ENCODE measurements at regions not wholly inside any gene's neighbourhood (a gene's known extent, or its start where the extent isn't known, plus 50 kb on each side); places are given as distances from the start of the nearest gene placed in this dataset.

DNA sequence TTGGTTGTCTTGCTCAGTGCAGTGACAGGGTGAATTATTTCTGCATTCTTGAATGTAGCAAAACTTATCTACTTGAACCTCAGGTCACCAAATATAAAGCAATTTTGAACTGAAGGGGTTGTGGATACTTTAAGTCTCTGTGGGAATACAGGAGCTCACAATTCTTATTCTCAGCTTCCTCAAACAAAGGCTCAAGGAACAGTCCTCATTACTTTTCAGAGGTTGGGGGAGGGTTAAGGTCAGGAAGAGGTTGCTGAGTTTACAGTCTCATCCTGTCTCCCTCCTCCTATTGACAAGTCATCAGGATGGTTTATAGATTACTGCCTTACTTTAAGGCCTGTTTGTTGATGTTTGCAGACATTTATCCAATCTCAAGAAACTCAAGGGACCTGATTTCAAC, 143.6 kb upstream of the SPACA1 start:
- DNase-seq (no peak), ATAC-seq (no peak)
- Histone ChIP-seq H3K4me3 (no peak overlapping the region), H3K36me3 (ENCODE audit: low read depth) (no peaks in the 10 kb centered on the region), H3K9me3 (no peaks in the 10 kb centered on the region), H3K4me1 (ENCODE audit: low read depth) (no peaks in the 10 kb centered on the region)
- intact Hi-C loops (cut with DNase I, micrococcal nuclease), result no loop called here
- TF ChIP-seq, protein P1, sequence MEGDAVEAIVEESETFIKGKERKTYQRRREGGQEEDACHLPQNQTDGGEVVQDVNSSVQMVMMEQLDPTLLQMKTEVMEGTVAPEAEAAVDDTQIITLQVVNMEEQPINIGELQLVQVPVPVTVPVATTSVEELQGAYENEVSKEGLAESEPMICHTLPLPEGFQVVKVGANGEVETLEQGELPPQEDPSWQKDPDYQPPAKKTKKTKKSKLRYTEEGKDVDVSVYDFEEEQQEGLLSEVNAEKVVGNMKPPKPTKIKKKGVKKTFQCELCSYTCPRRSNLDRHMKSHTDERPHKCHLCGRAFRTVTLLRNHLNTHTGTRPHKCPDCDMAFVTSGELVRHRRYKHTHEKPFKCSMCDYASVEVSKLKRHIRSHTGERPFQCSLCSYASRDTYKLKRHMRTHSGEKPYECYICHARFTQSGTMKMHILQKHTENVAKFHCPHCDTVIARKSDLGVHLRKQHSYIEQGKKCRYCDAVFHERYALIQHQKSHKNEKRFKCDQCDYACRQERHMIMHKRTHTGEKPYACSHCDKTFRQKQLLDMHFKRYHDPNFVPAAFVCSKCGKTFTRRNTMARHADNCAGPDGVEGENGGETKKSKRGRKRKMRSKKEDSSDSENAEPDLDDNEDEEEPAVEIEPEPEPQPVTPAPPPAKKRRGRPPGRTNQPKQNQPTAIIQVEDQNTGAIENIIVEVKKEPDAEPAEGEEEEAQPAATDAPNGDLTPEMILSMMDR (IDR thresholded peaks at IDR 0.05), result no peak

DNA sequence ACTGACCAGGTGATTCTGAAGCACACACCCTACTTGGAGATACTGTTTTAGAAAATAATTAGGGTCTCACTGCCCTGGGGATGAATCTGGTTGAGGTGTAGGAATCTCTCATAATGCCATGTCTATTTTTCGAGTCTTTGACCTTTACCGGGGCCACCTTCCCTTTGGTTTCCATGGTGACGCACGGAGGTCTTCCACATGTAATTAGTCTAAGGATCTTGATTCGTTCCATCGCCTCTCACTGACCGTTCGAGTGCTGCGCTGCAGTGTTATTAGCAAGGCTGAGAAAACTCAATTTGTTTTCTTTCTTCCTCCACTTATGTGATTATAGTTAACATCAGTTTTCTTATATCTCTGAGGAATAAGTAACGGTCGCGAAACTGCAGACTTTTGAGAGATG, 144.3 kb upstream of the SPACA1 start:
- Histone ChIP-seq H3K9me3 (no peaks in the 10 kb centered on the region), H3K4me3 (no peak overlapping the region), H3K4me1 (ENCODE audit: low read depth) (no peaks in the 10 kb centered on the region), H3K36me3 (ENCODE audit: low read depth) (no peaks in the 10 kb centered on the region)
- ATAC-seq (no peak), DNase-seq (no peak)
- TF ChIP-seq, protein P1 (IDR thresholded peaks at IDR 0.05), result no peak
- intact Hi-C loops (cut with DNase I, micrococcal nuclease), result no loop called here

DNA sequence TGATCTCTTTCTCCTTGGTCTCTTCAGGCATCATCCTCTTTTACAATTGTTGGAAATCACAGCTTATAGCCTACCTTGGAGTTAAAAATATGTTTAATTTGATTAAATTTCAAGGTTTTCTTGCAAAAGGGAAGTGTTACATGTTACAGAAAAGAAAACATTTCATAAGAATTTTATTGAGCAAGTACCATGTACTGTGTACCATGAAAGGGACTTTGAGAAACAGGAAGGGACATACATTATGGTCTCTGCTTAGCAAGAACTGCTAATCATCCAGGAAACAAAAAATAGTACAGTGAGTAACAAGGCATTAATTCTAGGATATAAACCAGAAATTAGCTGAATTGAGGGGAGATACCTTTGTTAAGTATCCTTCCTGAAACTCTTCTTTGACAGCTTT, 145.3 kb upstream of the SPACA1 start:
- Histone ChIP-seq H3K4me1 (ENCODE audit: low read depth) (no peaks in the 10 kb centered on the region), H3K36me3 (ENCODE audit: low read depth) (no peaks in the 10 kb centered on the region), H3K4me3 (no peak overlapping the region), H3K9me3 (no peaks in the 10 kb centered on the region)
- no peak for ATAC-seq
- TF ChIP-seq, protein P1 (IDR thresholded peaks at IDR 0.05), result no peak
- no peak for DNase-seq
- intact Hi-C loops (cut with DNase I, micrococcal nuclease), result no loop called here

- DNase-seq (no peak), ATAC-seq (no peak)
- H3K4me3 ChIP-seq, result no peak overlapping the region
- H3K36me3 ChIP-seq (ENCODE audit: low read depth), result no peaks in the 10 kb centered on the region
- TF ChIP-seq, protein P1 (IDR thresholded peaks at IDR 0.05), result no peak
- no peaks in the 10 kb centered on the region for H3K4me1 ChIP-seq (ENCODE audit: low read depth)
- intact Hi-C loops (cut with DNase I, micrococcal nuclease), result no loop called here
- no peaks in the 10 kb centered on the region for H3K9me3 ChIP-seq
These were observed 146.0 kb upstream of the SPACA1 start for GRCh38 chr6:87901613-87902012.

DNA sequence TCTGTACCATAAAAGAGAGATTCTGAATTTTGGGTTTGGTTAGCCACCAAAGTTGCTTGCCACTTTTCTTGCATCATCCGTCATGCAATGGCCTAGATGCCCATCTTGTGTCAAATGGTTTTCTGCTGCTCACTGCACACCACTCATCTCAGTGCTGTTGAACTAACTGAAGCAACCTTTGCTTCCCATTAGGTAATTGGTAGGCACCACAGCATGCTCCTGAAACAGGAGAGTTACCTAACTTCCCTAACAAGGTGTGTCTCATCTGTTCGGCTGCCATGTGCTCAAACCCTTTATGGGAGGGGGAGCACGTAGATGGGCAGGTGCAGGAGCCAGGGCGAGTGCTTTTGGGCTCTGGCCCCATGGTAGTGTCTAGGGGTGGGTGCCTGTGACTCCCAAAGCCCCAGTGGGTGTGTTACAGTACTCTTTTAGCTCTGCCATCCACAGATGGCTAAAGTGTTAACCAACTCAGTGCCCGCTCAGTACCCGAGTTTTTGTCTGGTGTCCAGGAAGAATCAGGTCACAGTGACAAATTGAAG, 147.4 kb upstream of the SPACA1 start:
- Histone ChIP-seq H3K9me3 (no peaks in the 10 kb centered on the region), H3K4me1 (ENCODE audit: low read depth) (no peaks in the 10 kb centered on the region), H3K4me3 (no peak overlapping the region), H3K36me3 (ENCODE audit: low read depth) (no peaks in the 10 kb centered on the region)
- DNase-seq (no peak), ATAC-seq (no peak)
- intact Hi-C loops (cut with DNase I, micrococcal nuclease), result no loop called here
- TF ChIP-seq, protein P1 (IDR thresholded peaks at IDR 0.05), result no peak

Measured in mucosa of descending colon (tissue), 3 donors.